GM23248 (cell line): ENCODE measurements at regions not wholly inside any gene's neighbourhood (a gene's known extent, or its start where the extent isn't known, plus 50 kb on each side); places are given as distances from the start of the nearest gene placed in this dataset.
A peak's percentile ranks its signal among the peaks of the same experiment; 100 is the strongest.

ENCODE experiments used
- DNase-seq: peaks from one replicate; pipeline ENCODE4 v3.0.0-alpha.2; 2015
- H2AFZ ChIP-seq: fragments of 200-600 bp; sonication (generic); 2 replicates; pipeline ENCODE4 v1.6.1; 2016; ENCODE audit warnings: antibody characterized with exemption
- H3F3A ChIP-seq: fragments of 200-600 bp; sonication (generic); 2 replicates; pipeline ENCODE4 v1.6.1; 2016; ENCODE audit warnings: mild to moderate bottlenecking, antibody characterized with exemption, mixed run types; ENCODE audit not compliant: insufficient read depth
- H3K27ac ChIP-seq: fragments of 200-600 bp; sonication (generic); 2 replicates; pipeline ENCODE4 v1.5.1; 2016; ENCODE audit warnings: mild to moderate bottlenecking
- H3K27me3 ChIP-seq: fragments of 200-600 bp; sonication (generic); replicated peaks from 2 replicates; pipeline ENCODE4 v1.6.1; 2016; ENCODE audit warnings: mild to moderate bottlenecking; ENCODE audit not compliant: insufficient read depth
- H3K36me3 ChIP-seq: fragments of 200-600 bp; sonication (generic); 2 replicates; pipeline ENCODE4 v1.6.1; 2016; ENCODE audit warnings: low read depth, mild to moderate bottlenecking
- H3K4me1 ChIP-seq: fragments of 200-600 bp; sonication (generic); 2 replicates; pipeline ENCODE4 v1.6.1; 2016; ENCODE audit warnings: mild to moderate bottlenecking; ENCODE audit not compliant: insufficient read depth
- H3K4me2 ChIP-seq: fragments of 200-600 bp; sonication (generic); one replicate; pipeline ENCODE4 v1.6.1; 2016; ENCODE audit warnings: mild to moderate bottlenecking; ENCODE audit not compliant: unreplicated experiment
- H3K4me3 ChIP-seq: fragments of 200-600 bp; sonication (generic); 2 replicates; pipeline ENCODE4 v1.5.1; 2016; ENCODE audit warnings: mild to moderate bottlenecking
- H3K79me2 ChIP-seq: fragments of 200-600 bp; sonication (generic); 2 replicates; pipeline ENCODE4 v1.6.1; 2016; ENCODE audit warnings: mild to moderate bottlenecking; ENCODE audit not compliant: insufficient read depth
- H3K9ac ChIP-seq: fragments of 200-600 bp; sonication (generic); 2 replicates; pipeline ENCODE4 v1.6.1; 2016; ENCODE audit warnings: mild to moderate bottlenecking
- H3K9me2 ChIP-seq: fragments of 200-600 bp; sonication (generic); 2 replicates; pipeline ENCODE4 v1.6.1; 2016; ENCODE audit warnings: mixed run types, mild to moderate bottlenecking, moderate library complexity; ENCODE audit not compliant: insufficient read depth
- H3K9me3 ChIP-seq: fragments of 200-600 bp; sonication (generic); one replicate; pipeline ENCODE4 v1.6.1; 2017; ENCODE audit warnings: low read depth
- H4K20me1 ChIP-seq: fragments of 200-600 bp; sonication (generic); 2 replicates; pipeline ENCODE4 v1.6.0; 2016; ENCODE audit not compliant: insufficient read depth
- EZH2 ChIP-seq: fragments of 200-600 bp; sonication (generic); IDR thresholded peaks from 2 replicates; pipeline ENCODE4 v1.6.1; 2018; ENCODE audit warnings: antibody characterized with exemption, mild to moderate bottlenecking; ENCODE audit not compliant: insufficient read depth, poor library complexity, severe bottlenecking
- EZH2phosphoT487 ChIP-seq: fragments of 200-600 bp; sonication (generic); IDR thresholded peaks from 2 replicates; pipeline ENCODE4 v1.6.1; 2018; ENCODE audit warnings: antibody characterized with exemption, moderate library complexity, mild to moderate bottlenecking, low read depth; ENCODE audit not compliant: insufficient read depth
- WGBS, 2 experiments: methylation state at CpG; one replicate each; pipeline ENCODE4 v1.1.6; 2015 to 2017; ENCODE audit warnings: low lambda C conversion rate in 2 of 2, low coverage in 1 of 2; ENCODE audit errors: missing lambda C conversion rate in 2 of 2; 5-methylcytosine and 5-hydroxymethylcytosine counted together
- in situ Hi-C: fragments of 300-500 bp; cut with MboI; formaldehyde crosslinking; loops from 2 replicates; pipeline ENCODE4 v1.15.0; 2020

DNA sequence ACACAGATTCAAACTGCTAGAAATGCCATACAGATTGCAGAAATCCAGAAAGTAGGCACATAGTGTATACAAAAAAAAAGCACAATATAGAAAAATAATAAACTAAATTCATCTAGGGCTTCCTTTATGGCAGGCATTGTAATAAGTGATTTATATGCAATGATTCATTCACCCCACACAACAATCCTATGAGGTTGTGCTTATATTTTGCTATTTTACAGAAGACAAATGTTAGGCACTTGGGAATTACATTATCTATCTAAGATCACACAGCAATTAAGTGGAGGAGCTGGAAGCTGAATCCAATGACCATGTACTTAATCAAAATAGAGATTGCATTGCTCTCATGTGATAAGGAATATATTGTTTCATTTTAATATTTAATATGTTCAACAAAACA is 225.7 kb upstream of the KCNK2 start:
- Histone ChIP-seq H3F3A (peaks cover 58% of the 10 kb centered on the region), H3K27ac (peak overlapping the region; percentile 66), H2AFZ (no peak overlapping the region), H3K79me2 (no peaks in the 10 kb centered on the region), H3K27me3 (no peaks in the 10 kb centered on the region), H3K9ac (0 out of 2 replicates have a peak overlapping the region, but pooled peaks have one; percentile 24), H3K9me3 (no peaks in the 10 kb centered on the region), H3K4me1 (peaks cover 56% of the 10 kb centered on the region), H3K4me3 (no peak overlapping the region), H3K9me2 (peaks cover 5% of the 10 kb centered on the region; the same call in 1 of the 2 replicates), H4K20me1 (no peaks in the 10 kb centered on the region), H3K36me3 (no peaks in the 10 kb centered on the region), H3K4me2 (peak overlapping the region; percentile 30)
- TF ChIP-seq EZH2phosphoT487 (no peak), EZH2 (no peak)
- peak; percentile 21 for DNase-seq
- in situ Hi-C loops, result no loop called here

DNA sequence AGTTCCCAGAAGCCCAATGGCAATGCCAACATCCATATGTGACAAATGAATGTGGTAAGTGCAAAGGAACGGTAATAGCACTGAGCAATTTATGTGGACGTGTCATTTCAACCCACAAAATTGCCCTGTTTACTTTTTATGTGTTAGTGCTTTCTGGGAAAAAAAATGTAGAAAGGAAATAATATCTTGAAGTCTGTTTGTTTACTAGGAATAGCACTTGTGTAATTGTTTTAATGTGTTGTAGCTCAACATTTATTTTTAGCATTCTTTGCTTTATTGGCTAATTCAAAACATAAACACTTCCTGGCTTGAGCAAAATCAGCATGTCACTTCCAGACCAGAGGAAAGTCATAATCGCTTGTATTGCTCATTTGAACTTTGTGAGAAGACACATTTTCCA is 224.8 kb upstream of the KCNK2 start:
- DNase-seq, result peak; percentile 78
- Histone ChIP-seq H3K27me3 (no peaks in the 10 kb centered on the region), H3K9me2 (peaks cover 5% of the 10 kb centered on the region; the same call in 1 of the 2 replicates), H3K36me3 (no peaks in the 10 kb centered on the region), H3F3A (peaks cover 62% of the 10 kb centered on the region), H3K9me3 (no peaks in the 10 kb centered on the region), H3K27ac (peak overlapping the region; percentile 66), H3K9ac (peak overlapping the region; percentile 24), H3K4me1 (peaks cover 64% of the 10 kb centered on the region), H3K79me2 (no peaks in the 10 kb centered on the region), H3K4me2 (peak overlapping the region; percentile 30), H3K4me3 (no peak overlapping the region), H4K20me1 (no peaks in the 10 kb centered on the region), H2AFZ (peak overlapping the region; percentile 30)
- in situ Hi-C loops, result no loop called here
- TF ChIP-seq EZH2 (no peak), EZH2phosphoT487 (no peak)
- 2 to 4% methylated on average over 3 of the region's 3 CpGs for WGBS, 2 experiments

GRCh38 chr1:214859647-214860046 is 222.9 kb upstream of the KCNK2 start:
- peaks cover 5% of the 10 kb centered on the region; the same call in 1 of the 2 replicates for H3K9me2 ChIP-seq
- H2AFZ ChIP-seq, result no peak overlapping the region
- H3K4me3 ChIP-seq, result no peak overlapping the region
- H4K20me1 ChIP-seq, result no peaks in the 10 kb centered on the region
- H3F3A ChIP-seq, result peaks cover 57% of the 10 kb centered on the region
- H3K79me2 ChIP-seq, result no peaks in the 10 kb centered on the region
- 90 to 95% methylated on average over 8 of the region's 8 CpGs for WGBS, 2 experiments
- no peaks in the 10 kb centered on the region for H3K9me3 ChIP-seq
- no peak overlapping the region for H3K4me2 ChIP-seq
- no peaks in the 10 kb centered on the region for H3K27me3 ChIP-seq
- H3K27ac ChIP-seq, result no peak overlapping the region
- 0 out of 2 replicates have a peak, but pooled peaks cover 6% of the 10 kb centered on the region for H3K36me3 ChIP-seq
- H3K9ac ChIP-seq, result no peak overlapping the region
- no peak for TF ChIP-seq EZH2phosphoT487
- no peak for TF ChIP-seq EZH2
- H3K4me1 ChIP-seq, result peaks cover 69% of the 10 kb centered on the region
- DNase-seq, result no peak
- in situ Hi-C loops, result no loop called here

DNA sequence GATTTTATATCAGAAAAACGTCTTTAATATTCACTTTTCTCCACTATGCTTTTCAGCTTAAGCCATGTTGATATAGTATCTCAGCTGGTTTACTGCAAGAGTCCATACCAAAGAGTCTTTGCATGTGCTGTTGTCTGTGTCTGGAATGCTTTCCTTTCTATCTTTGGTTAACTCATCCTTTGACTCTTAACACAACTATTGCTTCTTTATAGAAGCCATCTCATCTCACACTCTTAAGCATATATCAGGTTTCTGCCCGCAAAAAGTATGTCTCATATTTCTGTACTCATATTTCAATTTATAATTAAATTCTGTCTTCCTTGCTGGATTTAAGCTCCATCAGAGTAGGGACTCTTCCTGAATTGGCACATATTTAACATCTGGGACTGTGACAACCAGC is 220.9 kb upstream of the KCNK2 start:
- peaks cover 5% of the 10 kb centered on the region; the same call in 1 of the 2 replicates for H3K9me2 ChIP-seq

More for the DNA sequence above, 220.9 kb upstream of the KCNK2 start:
- H3K4me2 ChIP-seq, result peak overlapping the region; percentile 14
- H3K36me3 ChIP-seq, result 0 out of 2 replicates have a peak, but pooled peaks cover 6% of the 10 kb centered on the region
- in situ Hi-C loops, result no loop called here
- no peak overlapping the region for H3K9ac ChIP-seq
- H3F3A ChIP-seq, result peaks cover 54% of the 10 kb centered on the region
- DNase-seq, result no peak
- H3K79me2 ChIP-seq, result no peaks in the 10 kb centered on the region
- WGBS, 2 experiments, result 84 to 90% methylated on average over 2 of the region's 2 CpGs
- H3K27ac ChIP-seq, result peak overlapping the region; percentile 76
- H3K27me3 ChIP-seq, result no peaks in the 10 kb centered on the region
- H4K20me1 ChIP-seq, result no peaks in the 10 kb centered on the region
- no peaks in the 10 kb centered on the region for H3K9me3 ChIP-seq
- H3K4me3 ChIP-seq, result no peak overlapping the region
- H2AFZ ChIP-seq, result no peak overlapping the region
- peaks cover 65% of the 10 kb centered on the region for H3K4me1 ChIP-seq
- no peak for TF ChIP-seq EZH2
- no peak for TF ChIP-seq EZH2phosphoT487
